ENCODE measurements at regions not wholly inside any gene's neighbourhood (a gene's known extent, or its start where the extent isn't known, plus 50 kb on each side); places are given as distances from the start of the nearest gene placed in this dataset.

GRCh38 chr17:72270273-72270924 lies 149.6 kb downstream of the SOX9 start:
- ATAC-seq (no peak), DNase-seq (ENCODE audit: low spot score) (no peak)
- ChIA-PET POLR2A (interaction anchor here (0.6 kb wide), 1 partner anchor 45 kb away, joined by 4 read pairs; no protein-coding TSS in a partner anchor), CTCF (no interaction called here)
- H3K4me1 Mint-ChIP-seq: peaks cover 43% of the 10 kb centered on the region
- H3K9me3 Mint-ChIP-seq: peaks cover 7% of the 10 kb centered on the region
- no peak overlapping the region for H3K4me3 Mint-ChIP-seq
- TF ChIP-seq ZNF317 (CRISPR knock-in tag; IDR thresholded peaks at IDR 0.05; ENCODE audit: borderline replicate concordance, low read depth): no peak
- no peak for TF ChIP-seq PREB (CRISPR knock-in tag; IDR thresholded peaks at IDR 0.05; ENCODE audit: borderline replicate concordance)
- no peak for TF ChIP-seq ETV6 (CRISPR knock-in tag; IDR thresholded peaks at IDR 0.05)
- no peak for TF ChIP-seq CREM (CRISPR knock-in tag; IDR thresholded peaks at IDR 0.05)
- TF ChIP-seq ZNF425 (CRISPR knock-in tag; conservative IDR thresholded peaks at IDR 0.05): no peak
- TF ChIP-seq GABPB1 (CRISPR knock-in tag; IDR thresholded peaks at IDR 0.05): no peak
- no peak for TF ChIP-seq MLX (CRISPR knock-in tag; IDR thresholded peaks at IDR 0.05)
- no peak for TF ChIP-seq CREB1 (CRISPR knock-in tag; IDR thresholded peaks at IDR 0.05)
- no peak for TF ChIP-seq HMGXB4 (CRISPR knock-in tag; IDR thresholded peaks at IDR 0.05)
- no peak for TF ChIP-seq AFF4 (CRISPR knock-in tag; IDR thresholded peaks at IDR 0.05; ENCODE audit: borderline replicate concordance)
- TF ChIP-seq IRF2 (CRISPR knock-in tag; IDR thresholded peaks at IDR 0.05; ENCODE audit: borderline replicate concordance, low read depth): no peak
- no peak for TF ChIP-seq FOXJ3 (CRISPR knock-in tag; IDR thresholded peaks at IDR 0.05; ENCODE audit: borderline replicate concordance)
- no peak for TF ChIP-seq TEAD4 (CRISPR knock-in tag; IDR thresholded peaks at IDR 0.05)
- no peak for TF ChIP-seq PRRX2 (CRISPR knock-in tag; IDR thresholded peaks at IDR 0.05)
- TF ChIP-seq ZNF532 (CRISPR knock-in tag; IDR thresholded peaks at IDR 0.05; ENCODE audit: borderline replicate concordance): no peak
- no peak for TF ChIP-seq E2F4 (CRISPR knock-in tag; IDR thresholded peaks at IDR 0.05; ENCODE audit: borderline replicate concordance, low read depth)
- no peak for TF ChIP-seq GTF2I (CRISPR knock-in tag; conservative IDR thresholded peaks at IDR 0.05)
- no peak for TF ChIP-seq ZNF396 (CRISPR knock-in tag; IDR thresholded peaks at IDR 0.05; ENCODE audit: borderline replicate concordance)
- no peak for TF ChIP-seq CBFB (CRISPR knock-in tag; IDR thresholded peaks at IDR 0.05; ENCODE audit: low read depth)
- no peak for TF ChIP-seq TCF7 (CRISPR knock-in tag; IDR thresholded peaks at IDR 0.05; ENCODE audit: low read depth)
- no peak overlapping the region for H3K27ac Mint-ChIP-seq
- H3K27me3 Mint-ChIP-seq (ENCODE audit: low read depth): 0 out of 2 replicates have a peak, but pooled peaks cover 4% of the 10 kb centered on the region
- peaks cover 1% of the 10 kb centered on the region; the same call in 1 of the 2 replicates for H3K36me3 Mint-ChIP-seq

Measured in WTC11 (cell line).